ENCODE measurements at regions not wholly inside any gene's neighbourhood (a gene's known extent, or its start where the extent isn't known, plus 50 kb on each side); places are given as distances from the start of the nearest gene placed in this dataset.

- H3K36me3 ChIP-seq (ENCODE audit: control insufficient read depth, insufficient read depth, low read length) = no peaks in the 10 kb centered on the region
- intact Hi-C loops (cut with micrococcal nuclease) (loop anchor here (10.0 kb wide), 1 partner anchor 61 kb away; no protein-coding TSS in a partner anchor), dilution Hi-C loops (cut with HindIII; ENCODE audit: low sequenced_read_pairs, unreplicated experiment) (no loop called here), in situ Hi-C loops (cut with MboI; ENCODE audit: low sequenced_read_pairs) (loop anchor here (25.0 kb wide), 1 partner anchor 373 kb away; no protein-coding TSS in a partner anchor)
- H3K4me1 ChIP-seq (ENCODE audit: control insufficient read depth, insufficient read depth, low read length) = no peaks in the 10 kb centered on the region
- BruUV-seq (replicated peaks) = no TSS peak
- H2BK15ac ChIP-seq (ENCODE audit: low read depth, low read length) = no peak overlapping the region
- H3K23ac ChIP-seq (ENCODE audit: low read depth, low read length) = no peak overlapping the region
- H4K5ac ChIP-seq (ENCODE audit: low read depth, low read length) = no peak overlapping the region
- TF ChIP-seq BHLHE40 (IDR thresholded peaks at IDR 0.05; ENCODE audit: low read depth, low read length) (no peak), CHD1 (IDR thresholded peaks at IDR 0.05; ENCODE audit: low read depth, low read length) (no peak), MXI1 (IDR thresholded peaks at IDR 0.05; ENCODE audit: borderline replicate concordance, low read depth, low read length) (no peak), NFE2L2 (IDR thresholded peaks at IDR 0.05; ENCODE audit: low read depth, low read length) (no peak), POLR2A (IDR thresholded peaks at IDR 0.05; ENCODE audit: low read depth, low read length) (no peak), MAFK (IDR thresholded peaks at IDR 0.05; ENCODE audit: low read depth, low read length) (no peak), MAZ (IDR thresholded peaks at IDR 0.05; ENCODE audit: borderline replicate concordance, low read depth, low read length) (no peak), SMC3 (IDR thresholded peaks at IDR 0.05; ENCODE audit: low read depth, low read length) (no peak), CTCF (conservative IDR thresholded peaks at IDR 0.05; ENCODE audit: low read depth, low read length) (no peak), RAD21 (IDR thresholded peaks at IDR 0.05; ENCODE audit: low read length) (no peak), USF2 (IDR thresholded peaks at IDR 0.05; ENCODE audit: low read depth, low read length) (no peak), RCOR1 (IDR thresholded peaks at IDR 0.05; ENCODE audit: insufficient replicate concordance, low read length) (no peak), ELK1 (IDR thresholded peaks at IDR 0.05; ENCODE audit: borderline replicate concordance, low read depth, low read length) (no peak)
- H3K18ac ChIP-seq (ENCODE audit: low read depth, low read length) = no peak overlapping the region
- no peak overlapping the region for H3K14ac ChIP-seq (replicated peaks; ENCODE audit: low read depth, low read length)
- no peak overlapping the region for H3K9ac ChIP-seq (ENCODE audit: low read depth, low read length)
- ATAC-seq (ENCODE audit: low read depth) (no peak), DNase-seq (no peak)
- no peaks in the 10 kb centered on the region for H3K27me3 ChIP-seq (ENCODE audit: control insufficient read depth, insufficient read depth, low read length)
- no peak overlapping the region for H2AK5ac ChIP-seq (ENCODE audit: low read depth, low read length)
- no peaks in the 10 kb centered on the region for H3K9me3 ChIP-seq (ENCODE audit: control insufficient read depth, insufficient read depth, low read length)
- no peaks in the 10 kb centered on the region for H3K9me1 ChIP-seq (ENCODE audit: insufficient read depth, low read length)
- no peak overlapping the region for H2AK9ac ChIP-seq (replicated peaks; ENCODE audit: low read depth, low read length, poor library complexity)
- no peaks in the 10 kb centered on the region for H4K20me1 ChIP-seq (ENCODE audit: insufficient read depth, low read length)
- H3K79me1 ChIP-seq (ENCODE audit: low read depth in 1 of 2, low read length in 2 of 2) = no peaks in the 10 kb centered on the region
- no peak overlapping the region for H3K56ac ChIP-seq (ENCODE audit: extremely low read depth, insufficient read depth, low read length)
- no peak overlapping the region for H4K91ac ChIP-seq (ENCODE audit: insufficient read depth, low read depth, low read length)
- no peak overlapping the region for H4K8ac ChIP-seq (ENCODE audit: low read depth in 2 of 2, low read length in 2 of 2)
- H2BK20ac ChIP-seq (ENCODE audit: low read depth, low read length) = no peak overlapping the region
- H3K27ac ChIP-seq (ENCODE audit: insufficient read depth, low read length) = no peak overlapping the region
- no peak overlapping the region for H3K4me3 ChIP-seq (ENCODE audit: insufficient read depth, low read depth, low read length)
- H3K4me2 ChIP-seq (ENCODE audit: low read depth, low read length) = no peak overlapping the region
- H3K4ac ChIP-seq (ENCODE audit: low read depth, low read length) = no peak overlapping the region
- ChIA-PET CTCF (no interaction called here), POLR2A (ENCODE audit: unreplicated experiment) (no interaction called here)
- H2AFZ ChIP-seq (replicated peaks; ENCODE audit: low read length, poor library complexity) = no peak overlapping the region
- H2BK5ac ChIP-seq (ENCODE audit: low read depth, low read length, poor library complexity, severe bottlenecking) = no peak overlapping the region
- no CpG with 5 or more reads among the region's 3 CpGs for WGBS, 2 experiments (ENCODE audit: extremely low coverage in 2 of 2, insufficient read length in 1 of 2)
- no peak overlapping the region for H2BK120ac ChIP-seq (ENCODE audit: low read depth, low read length)
Measured at GRCh38 chrX:140913802-140914501, 88.4 kb upstream of the SPANXB1 start.

Measured in IMR-90 (cell line).